Liver (tissue), 3 donors: ENCODE measurements at regions not wholly inside any gene's neighbourhood (a gene's known extent, or its start where the extent isn't known, plus 50 kb on each side); places are given as distances from the start of the nearest gene placed in this dataset.

Source experiments
- HNF4A ChIP-seq, 2 donors: conservative IDR thresholded peaks; 2 replicates each; pipeline ENCODE4 v1.6.1; 2016; ENCODE audit warnings: antibody characterized with exemption in 2 of 2, mild to moderate bottlenecking in 2 of 2
- RAD21 ChIP-seq, 2 donors: IDR thresholded peaks; 2 replicates each; pipeline ENCODE4 v1.6.1; 2016; ENCODE audit warnings: antibody characterized with exemption in 2 of 2, mild to moderate bottlenecking in 2 of 2
- REST ChIP-seq: IDR thresholded peaks from 2 replicates; pipeline ENCODE4 v1.6.1; 2016; ENCODE audit warnings: antibody characterized with exemption, mild to moderate bottlenecking
- TAF1 ChIP-seq: conservative IDR thresholded peaks from 2 replicates; pipeline ENCODE4 v1.6.1; 2016; ENCODE audit warnings: antibody characterized with exemption, mild to moderate bottlenecking
- YY1 ChIP-seq: IDR thresholded peaks from 2 replicates; pipeline ENCODE4 v1.6.1; 2016; ENCODE audit warnings: antibody characterized with exemption, mild to moderate bottlenecking
- TF ChIP-seq, protein P1 (sequence below): IDR thresholded peaks from 2 replicates; pipeline ENCODE4 v1.6.1; 2016; ENCODE audit warnings: antibody characterized with exemption
- TF ChIP-seq, protein P2 (sequence below): fragments of 150-350 bp; IDR thresholded peaks from 2 replicates; pipeline ENCODE4 v1.5.1; 2017; ENCODE audit warnings: improper control_type of control experiment, low read depth, low read length; ENCODE audit not compliant: missing input control
- TF ChIP-seq, protein P3 (sequence below): IDR thresholded peaks from 2 replicates; pipeline ENCODE4 v1.6.1; 2016; ENCODE audit warnings: antibody characterized with exemption
- donor health status: healthy.
- donor health status: healthy.

DNA sequence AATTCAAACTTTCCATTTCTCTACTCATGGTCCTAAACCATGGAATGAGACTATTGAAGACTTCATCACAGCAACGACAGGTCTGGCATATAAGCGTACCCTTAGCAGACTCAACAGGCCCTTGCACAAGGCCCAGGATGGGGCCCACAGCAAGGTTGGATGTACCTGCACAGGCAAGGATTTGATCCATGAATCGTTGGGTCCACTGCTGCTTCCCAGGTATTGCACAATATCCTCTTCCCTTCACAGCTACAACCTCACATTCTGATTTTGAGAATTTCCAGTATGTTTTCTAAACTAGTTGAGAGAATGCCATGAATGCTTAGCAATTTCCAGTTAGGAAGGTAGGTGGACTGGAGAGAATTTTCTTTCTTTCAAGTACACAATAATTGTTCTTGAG is 515.8 kb downstream of the SUCLG1 start:
- TF ChIP-seq YY1: no peak
- TF ChIP-seq REST: no peak
- TF ChIP-seq, protein P1, sequence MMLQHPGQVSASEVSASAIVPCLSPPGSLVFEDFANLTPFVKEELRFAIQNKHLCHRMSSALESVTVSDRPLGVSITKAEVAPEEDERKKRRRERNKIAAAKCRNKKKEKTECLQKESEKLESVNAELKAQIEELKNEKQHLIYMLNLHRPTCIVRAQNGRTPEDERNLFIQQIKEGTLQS: no peak
- TF ChIP-seq, protein P2, sequence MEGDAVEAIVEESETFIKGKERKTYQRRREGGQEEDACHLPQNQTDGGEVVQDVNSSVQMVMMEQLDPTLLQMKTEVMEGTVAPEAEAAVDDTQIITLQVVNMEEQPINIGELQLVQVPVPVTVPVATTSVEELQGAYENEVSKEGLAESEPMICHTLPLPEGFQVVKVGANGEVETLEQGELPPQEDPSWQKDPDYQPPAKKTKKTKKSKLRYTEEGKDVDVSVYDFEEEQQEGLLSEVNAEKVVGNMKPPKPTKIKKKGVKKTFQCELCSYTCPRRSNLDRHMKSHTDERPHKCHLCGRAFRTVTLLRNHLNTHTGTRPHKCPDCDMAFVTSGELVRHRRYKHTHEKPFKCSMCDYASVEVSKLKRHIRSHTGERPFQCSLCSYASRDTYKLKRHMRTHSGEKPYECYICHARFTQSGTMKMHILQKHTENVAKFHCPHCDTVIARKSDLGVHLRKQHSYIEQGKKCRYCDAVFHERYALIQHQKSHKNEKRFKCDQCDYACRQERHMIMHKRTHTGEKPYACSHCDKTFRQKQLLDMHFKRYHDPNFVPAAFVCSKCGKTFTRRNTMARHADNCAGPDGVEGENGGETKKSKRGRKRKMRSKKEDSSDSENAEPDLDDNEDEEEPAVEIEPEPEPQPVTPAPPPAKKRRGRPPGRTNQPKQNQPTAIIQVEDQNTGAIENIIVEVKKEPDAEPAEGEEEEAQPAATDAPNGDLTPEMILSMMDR: no peak
- no peak for TF ChIP-seq HNF4A (conservative IDR thresholded peaks at IDR 0.05)
- TF ChIP-seq TAF1: no peak
- TF ChIP-seq RAD21 (IDR thresholded peaks at IDR 0.05): no peak
- TF ChIP-seq, protein P3, sequence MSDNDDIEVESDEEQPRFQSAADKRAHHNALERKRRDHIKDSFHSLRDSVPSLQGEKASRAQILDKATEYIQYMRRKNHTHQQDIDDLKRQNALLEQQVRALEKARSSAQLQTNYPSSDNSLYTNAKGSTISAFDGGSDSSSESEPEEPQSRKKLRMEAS: no peak
